K562 (cell line): ENCODE measurements at regions not wholly inside any gene's neighbourhood (a gene's known extent, or its start where the extent isn't known, plus 50 kb on each side); places are given as distances from the start of the nearest gene placed in this dataset.

ENCODE experiments used
- BCOR ChIP-seq: fragments of 450-650 bp; IDR thresholded peaks from 2 replicates; pipeline ENCODE4 v1.6.1; 2016
- ELF1 ChIP-seq: fragments of 200-800 bp; sonication (Bioruptor generic); IDR thresholded peaks from 2 replicates; pipeline ENCODE4 v1.6.1; 2016; ENCODE audit warnings: missing genetic modification characterization, missing compliant biosample characterization
- FUS ChIP-seq: fragments of 200-400 bp; formaldehyde crosslinking; optimal IDR thresholded peaks from 2 replicates; pipeline ENCODE3; 2017; ENCODE audit warnings: low read depth, low read length
- GTF2B ChIP-seq: IDR thresholded peaks from 2 replicates; pipeline ENCODE4 v1.6.1; 2011; ENCODE audit not compliant: insufficient read length; ENCODE audit errors: extremely low read depth
- TCFL5 ChIP-seq: fragments of 250-450 bp; sonication (Bioruptor Pico); conservative IDR thresholded peaks from 2 replicates; pipeline ENCODE4 v1.6.1; 2021; ENCODE audit warnings: mild to moderate bottlenecking, moderate library complexity, matching md5 sums
- ZC3H4 ChIP-seq: sonication (generic); formaldehyde crosslinking; IDR thresholded peaks from 2 replicates; pipeline ENCODE4 v1.9.0; 2021; ENCODE audit warnings: missing genetic modification reagents, borderline replicate concordance
- TF ChIP-seq, protein P1 (sequence below): sonication (generic); formaldehyde crosslinking; IDR thresholded peaks from 2 replicates; pipeline ENCODE4 v1.8.1; 2023; ENCODE audit warnings: missing genetic modification reagents, mild to moderate bottlenecking, borderline replicate concordance
- TF ChIP-seq, protein P2 (sequence below): fragments of 200-800 bp; sonication (Bioruptor generic); IDR thresholded peaks from 2 replicates; pipeline ENCODE4 v1.6.1; 2017; ENCODE audit warnings: missing genetic modification characterization, missing compliant biosample characterization

DNA sequence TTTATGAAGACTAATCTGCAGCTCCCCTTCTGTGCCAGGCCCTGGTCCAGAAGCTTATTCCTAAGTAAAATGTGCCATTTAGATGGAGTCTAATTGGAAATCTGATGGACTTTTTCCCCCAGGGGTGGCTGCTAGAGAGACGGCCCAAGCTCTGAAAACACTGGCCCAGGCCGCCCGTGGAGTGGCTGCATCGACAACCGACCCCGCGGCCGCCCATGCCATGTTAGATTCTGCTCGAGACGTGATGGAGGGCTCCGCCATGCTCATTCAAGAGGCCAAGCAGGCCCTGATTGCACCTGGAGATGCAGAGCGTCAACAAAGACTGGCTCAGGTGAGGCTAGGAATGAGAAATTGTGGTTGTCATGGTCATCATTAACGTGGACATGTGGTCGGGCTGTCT is 305.8 kb upstream of the TPM1 start (continued):
- no peak for TF ChIP-seq FUS
- TF ChIP-seq BCOR = no peak
- TF ChIP-seq, protein P1, sequence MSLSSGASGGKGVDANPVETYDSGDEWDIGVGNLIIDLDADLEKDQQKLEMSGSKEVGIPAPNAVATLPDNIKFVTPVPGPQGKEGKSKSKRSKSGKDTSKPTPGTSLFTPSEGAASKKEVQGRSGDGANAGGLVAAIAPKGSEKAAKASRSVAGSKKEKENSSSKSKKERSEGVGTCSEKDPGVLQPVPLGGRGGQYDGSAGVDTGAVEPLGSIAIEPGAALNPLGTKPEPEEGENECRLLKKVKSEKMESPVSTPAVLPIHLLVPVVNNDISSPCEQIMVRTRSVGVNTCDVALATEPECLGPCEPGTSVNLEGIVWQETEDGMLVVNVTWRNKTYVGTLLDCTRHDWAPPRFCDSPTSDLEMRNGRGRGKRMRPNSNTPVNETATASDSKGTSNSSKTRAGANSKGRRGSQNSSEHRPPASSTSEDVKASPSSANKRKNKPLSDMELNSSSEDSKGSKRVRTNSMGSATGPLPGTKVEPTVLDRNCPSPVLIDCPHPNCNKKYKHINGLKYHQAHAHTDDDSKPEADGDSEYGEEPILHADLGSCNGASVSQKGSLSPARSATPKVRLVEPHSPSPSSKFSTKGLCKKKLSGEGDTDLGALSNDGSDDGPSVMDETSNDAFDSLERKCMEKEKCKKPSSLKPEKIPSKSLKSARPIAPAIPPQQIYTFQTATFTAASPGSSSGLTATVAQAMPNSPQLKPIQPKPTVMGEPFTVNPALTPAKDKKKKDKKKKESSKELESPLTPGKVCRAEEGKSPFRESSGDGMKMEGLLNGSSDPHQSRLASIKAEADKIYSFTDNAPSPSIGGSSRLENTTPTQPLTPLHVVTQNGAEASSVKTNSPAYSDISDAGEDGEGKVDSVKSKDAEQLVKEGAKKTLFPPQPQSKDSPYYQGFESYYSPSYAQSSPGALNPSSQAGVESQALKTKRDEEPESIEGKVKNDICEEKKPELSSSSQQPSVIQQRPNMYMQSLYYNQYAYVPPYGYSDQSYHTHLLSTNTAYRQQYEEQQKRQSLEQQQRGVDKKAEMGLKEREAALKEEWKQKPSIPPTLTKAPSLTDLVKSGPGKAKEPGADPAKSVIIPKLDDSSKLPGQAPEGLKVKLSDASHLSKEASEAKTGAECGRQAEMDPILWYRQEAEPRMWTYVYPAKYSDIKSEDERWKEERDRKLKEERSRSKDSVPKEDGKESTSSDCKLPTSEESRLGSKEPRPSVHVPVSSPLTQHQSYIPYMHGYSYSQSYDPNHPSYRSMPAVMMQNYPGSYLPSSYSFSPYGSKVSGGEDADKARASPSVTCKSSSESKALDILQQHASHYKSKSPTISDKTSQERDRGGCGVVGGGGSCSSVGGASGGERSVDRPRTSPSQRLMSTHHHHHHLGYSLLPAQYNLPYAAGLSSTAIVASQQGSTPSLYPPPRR (CRISPR knock-in tag) = no peak
- TF ChIP-seq GTF2B = no peak
- no peak for TF ChIP-seq ZC3H4 (CRISPR knock-in tag)
- no peak for TF ChIP-seq TCFL5 (CRISPR knock-in tag)
- TF ChIP-seq, protein P2, sequence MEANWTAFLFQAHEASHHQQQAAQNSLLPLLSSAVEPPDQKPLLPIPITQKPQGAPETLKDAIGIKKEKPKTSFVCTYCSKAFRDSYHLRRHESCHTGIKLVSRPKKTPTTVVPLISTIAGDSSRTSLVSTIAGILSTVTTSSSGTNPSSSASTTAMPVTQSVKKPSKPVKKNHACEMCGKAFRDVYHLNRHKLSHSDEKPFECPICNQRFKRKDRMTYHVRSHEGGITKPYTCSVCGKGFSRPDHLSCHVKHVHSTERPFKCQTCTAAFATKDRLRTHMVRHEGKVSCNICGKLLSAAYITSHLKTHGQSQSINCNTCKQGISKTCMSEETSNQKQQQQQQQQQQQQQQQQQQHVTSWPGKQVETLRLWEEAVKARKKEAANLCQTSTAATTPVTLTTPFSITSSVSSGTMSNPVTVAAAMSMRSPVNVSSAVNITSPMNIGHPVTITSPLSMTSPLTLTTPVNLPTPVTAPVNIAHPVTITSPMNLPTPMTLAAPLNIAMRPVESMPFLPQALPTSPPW = no peak
- no peak for TF ChIP-seq ELF1 (tag)
